K562 (cell line): ENCODE measurements at regions not wholly inside any gene's neighbourhood (a gene's known extent, or its start where the extent isn't known, plus 50 kb on each side); places are given as distances from the start of the nearest gene placed in this dataset.

ENCODE experiments used
- ATAC-seq: fragments of 200-7000 bp; cut with Tn5 transposase; 3 replicates; pipeline ENCODE4 v1.9.1; 2020; ENCODE audit warnings: moderate library complexity
- BruUV-seq: library from RNA; stranded (reverse); fragments of 400-500 nt; replicated peaks from 2 replicates; lab custom pipeline; 2021; lab: Mats Ljungman, UMichigan
- CTCF ChIA-PET: fragments of 300-600 bp; formaldehyde crosslinking; extraction: SDS; loops from one replicate; lab custom pipeline; 2021; ENCODE audit warnings: low intra/inter-chr PET ratio; lab: Yijun Ruan, JAX
- POLR2A ChIA-PET: fragments of 300-600, 350-650 bp; sonication (Branson Sonifier 250); formaldehyde crosslinking; extraction: SDS; loops from one replicate; lab custom pipeline; 2021; ENCODE audit warnings: antibody characterized with exemption, inconsistent platforms; lab: Yijun Ruan, JAX
- DNase-seq, 4 experiments: peaks; one replicate each; pipeline versions ENCODE4 v3.0.0 to v3.0.0-alpha.2; 2011 to 2018; ENCODE audit warnings: low spot score in 3 of 4, mixed read lengths in 3 of 4; ENCODE audit errors: extremely low read depth in 1 of 4
- FAIRE-seq: peaks from 2 replicates; lab custom pipeline; 2011; peaks lifted over from hg19 to GRCh38; lab: Jason Lieb, UNC
- H2AFZ ChIP-seq: 2 replicates; pipeline ENCODE4 v1.6.0; 2011; ENCODE audit warnings: low read depth, low read length, control low read depth, inconsistent platforms
- H3K27ac ChIP-seq: fragments of 200-600 bp; 3 replicates; pipeline ENCODE4 v1.8.0; 2011; ENCODE audit warnings: low read depth, mild to moderate bottlenecking, control low read depth, inconsistent platforms, low read length, moderate library complexity, mixed read lengths; ENCODE audit errors: extremely low read depth
- H3K27me3 ChIP-seq, 2 experiments: fragments of 300-600 bp in 1 of 2; 2 replicates in 1 of 2; 3 replicates in 1 of 2; pipeline versions ENCODE4 v1.6.0 to v1.8.0; 2011; ENCODE audit warnings: inconsistent platforms in 2 of 2, low read length in 2 of 2, mild to moderate bottlenecking in 1 of 2, mixed read lengths in 1 of 2, moderate library complexity in 1 of 2; ENCODE audit not compliant: control insufficient read depth in 2 of 2, insufficient read depth in 2 of 2
- H3K36me3 ChIP-seq: fragments of 300-600 bp; 3 replicates; pipeline ENCODE4 v1.8.0; 2011; ENCODE audit warnings: mild to moderate bottlenecking, low read length, inconsistent platforms; ENCODE audit not compliant: control insufficient read depth, insufficient read depth
- H3K4me1 ChIP-seq, 2 experiments: fragments of 200-600 bp in 1 of 2; replicated peaks in 1 of 2; 2 replicates in 1 of 2; 3 replicates in 1 of 2; pipeline versions ENCODE4 v1.5.1 to v1.8.0; 2011; ENCODE audit warnings: inconsistent platforms in 2 of 2, low read length in 2 of 2, mild to moderate bottlenecking in 1 of 2, mixed read lengths in 1 of 2, moderate library complexity in 1 of 2; ENCODE audit not compliant: control insufficient read depth in 2 of 2, insufficient read depth in 2 of 2
- H3K4me2 ChIP-seq: 2 replicates; pipeline ENCODE4 v1.6.1; 2011; ENCODE audit warnings: low read length, control low read depth, inconsistent platforms, mixed read lengths; ENCODE audit not compliant: insufficient read depth
- H3K4me3 ChIP-seq: fragments of 200-600 bp; sonication (generic), shearing (Covaris generic); 2 replicates; pipeline ENCODE4 v1.5.1; 2016; ENCODE audit warnings: control low read depth, inconsistent platforms
- H3K79me2 ChIP-seq: fragments of 200-600 bp; 3 replicates; pipeline ENCODE4 v1.8.0; 2011; ENCODE audit warnings: low read length, inconsistent platforms; ENCODE audit not compliant: control insufficient read depth, insufficient read depth
- H3K9ac ChIP-seq, 2 experiments: 2 replicates each; pipeline versions ENCODE4 v1.6.0 to v1.6.1; 2011; ENCODE audit warnings: low read depth in 2 of 2, low read length in 2 of 2, control low read depth in 1 of 2, inconsistent platforms in 1 of 2, mild to moderate bottlenecking in 1 of 2, mixed read lengths in 1 of 2; ENCODE audit not compliant: insufficient read depth in 1 of 2
- H3K9me1 ChIP-seq: one replicate; pipeline ENCODE4 v1.6.0; 2011; ENCODE audit warnings: inconsistent platforms, mild to moderate bottlenecking, low read length, moderate library complexity; ENCODE audit not compliant: control insufficient read depth, insufficient read depth
- H3K9me3 ChIP-seq: replicated peaks from 2 replicates; pipeline ENCODE4 v1.5.1; 2011; ENCODE audit warnings: low read depth, low read length, inconsistent platforms; ENCODE audit not compliant: control insufficient read depth, insufficient read depth
- H4K20me1 ChIP-seq: replicated peaks from 2 replicates; pipeline ENCODE4 v1.6.1; 2011; ENCODE audit warnings: low read length, inconsistent platforms, mixed read lengths; ENCODE audit not compliant: control insufficient read depth, insufficient read depth
- ARID2 ChIP-seq: fragments of 450-650 bp; IDR thresholded peaks from 2 replicates; pipeline ENCODE4 v1.6.1; 2017; ENCODE audit warnings: antibody characterized with exemption, mild to moderate bottlenecking
- ARNT ChIP-seq, 2 experiments: fragments of 450-650 bp; IDR thresholded peaks; 2 replicates each; pipeline ENCODE4 v1.6.1; 2016; ENCODE audit warnings: mild to moderate bottlenecking in 1 of 2
- CCNT2 ChIP-seq: IDR thresholded peaks from 2 replicates; pipeline ENCODE4 v1.6.1; 2011; ENCODE audit warnings: borderline replicate concordance, low read depth, mild to moderate bottlenecking, moderate library complexity, mixed read lengths, low read length; ENCODE audit not compliant: insufficient read length; ENCODE audit errors: extremely low read depth
- IFI16 ChIP-seq: fragments of 250-450 bp; sonication (Bioruptor Pico); IDR thresholded peaks from 2 replicates; pipeline ENCODE4 v2.1.2; 2022; ENCODE audit warnings: mild to moderate bottlenecking, inconsistent platforms
- ILF3 ChIP-seq: fragments of 450-650 bp; IDR thresholded peaks from 2 replicates; pipeline ENCODE4 v1.6.1; 2018; ENCODE audit warnings: antibody characterized with exemption, mild to moderate bottlenecking, moderate library complexity, borderline replicate concordance
- MEF2D ChIP-seq: conservative IDR thresholded peaks from 2 replicates; pipeline ENCODE4 v1.6.1; 2016; ENCODE audit warnings: low read depth, missing genetic modification characterization, missing compliant biosample characterization
- NCOA4 ChIP-seq: fragments of 450-650 bp; IDR thresholded peaks from 2 replicates; pipeline ENCODE4 v1.6.1; 2018; ENCODE audit warnings: mild to moderate bottlenecking; ENCODE audit not compliant: partially characterized antibody
- NR3C1 ChIP-seq: sonication (generic); formaldehyde crosslinking; IDR thresholded peaks from 2 replicates; pipeline ENCODE4 v1.8.1; 2022; ENCODE audit warnings: missing genetic modification reagents
- TAL1 ChIP-seq: fragments of 450-650 bp; IDR thresholded peaks from 2 replicates; pipeline ENCODE4 v1.6.1; 2016; ENCODE audit warnings: mild to moderate bottlenecking
- TARDBP ChIP-seq: fragments of 450-650 bp; IDR thresholded peaks from 2 replicates; pipeline ENCODE4 v1.6.1; 2016
- UBTF ChIP-seq, 2 experiments: IDR thresholded peaks; 2 replicates each; pipeline ENCODE4 v1.6.1; 2012; ENCODE audit warnings: improper control_type of control experiment in 2 of 2, low read depth in 2 of 2, low read length in 2 of 2, borderline replicate concordance in 1 of 2
- ZNF224 ChIP-seq: sonication (generic); formaldehyde crosslinking; IDR thresholded peaks from 2 replicates; pipeline ENCODE4 v1.8.0; 2022; ENCODE audit warnings: mild to moderate bottlenecking, missing genetic modification reagents
- ZNF316 ChIP-seq: fragments of 450-650 bp; IDR thresholded peaks from 2 replicates; pipeline ENCODE4 v1.6.1; 2016
- WGBS: fragments of 100-300 bp; shearing (Covaris generic); methylation state at CpG from one replicate; pipeline ENCODE4 v1.1.6; 2016; ENCODE audit warnings: low coverage, mixed read lengths; ENCODE audit not compliant: insufficient coverage; ENCODE audit errors: missing lambda C conversion rate; 5-methylcytosine and 5-hydroxymethylcytosine counted together
- in situ Hi-C: fragments of 300-500 bp; cut with MboI; formaldehyde crosslinking; loops from 4 replicates; pipeline ENCODE4 v1.15.0; 2018; ENCODE audit warnings: inconsistent platforms, mixed read lengths
- intact Hi-C: fragments of 100-400 bp; cut with micrococcal nuclease; formaldehyde crosslinking; loops from 2 replicates; pipeline ENCODE4 v1.14.2; 2022

GRCh38 chr10:57715233-57715632, 552.5 kb downstream of the IPMK start (continued):
- TF ChIP-seq MEF2D (tag) (no peak), IFI16 (CRISPR knock-in tag) (no peak), ARNT (IDR thresholded peaks at IDR 0.05) (no peak), ARID2 (no peak), TARDBP (no peak), ILF3 (no peak), ZNF224 (CRISPR knock-in tag) (no peak), NR3C1 (CRISPR knock-in tag) (no peak), UBTF (IDR thresholded peaks at IDR 0.05; ENCODE audit: borderline replicate concordance in 1 of 2, low read depth in 2 of 2, low read length in 2 of 2) (no peak)

GRCh38 chr10:57707300-57707658, 560.4 kb downstream of the IPMK start:
- DNase-seq (no peak), ATAC-seq (no peak), FAIRE-seq (no peak)
- intact Hi-C loops (no loop called here), in situ Hi-C loops (no loop called here)
- H3K9me1 ChIP-seq = no peaks in the 10 kb centered on the region
- no peaks in the 10 kb centered on the region for H3K79me2 ChIP-seq
- no peak for TF ChIP-seq NCOA4
- TF ChIP-seq TAL1 = no peak
- TF ChIP-seq ZNF316 = no peak
- TF ChIP-seq CCNT2 = no peak
- H3K36me3 ChIP-seq = no peaks in the 10 kb centered on the region
- no peaks in the 10 kb centered on the region for H3K27me3 ChIP-seq
- no peak overlapping the region for H2AFZ ChIP-seq
- POLR2A ChIA-PET = no interaction called here
- CTCF ChIA-PET = no interaction called here
- no peak overlapping the region for H3K27ac ChIP-seq
- WGBS = 0% methylated on average over 2 of the region's 2 CpGs
- H3K9me3 ChIP-seq = no peaks in the 10 kb centered on the region; the same call in none of the 2 replicates
- no TSS peak for BruUV-seq
- no peak overlapping the region for H3K4me2 ChIP-seq
- H4K20me1 ChIP-seq = no peaks in the 10 kb centered on the region
- no peak overlapping the region for H3K4me3 ChIP-seq
- H3K4me1 ChIP-seq = no peaks in the 10 kb centered on the region
- H3K9ac ChIP-seq = no peak overlapping the region
